ENCODE measurements at regions not wholly inside any gene's neighbourhood (a gene's known extent, or its start where the extent isn't known, plus 50 kb on each side); places are given as distances from the start of the nearest gene placed in this dataset.

- no peak overlapping the region for H3K4me3 ChIP-seq (ENCODE audit: low read depth, poor library complexity, severe bottlenecking)
- intact Hi-C loops (cut with DNase I; ENCODE audit: low total_unique reads) = loop anchor here (5.0 kb wide), 1 partner anchor 1166 kb away; the partner anchor contains the start of gene IGFBP3
- no peak for TF ChIP-seq POLR2A (IDR thresholded peaks at IDR 0.05)
- TF ChIP-seq, protein P1, sequence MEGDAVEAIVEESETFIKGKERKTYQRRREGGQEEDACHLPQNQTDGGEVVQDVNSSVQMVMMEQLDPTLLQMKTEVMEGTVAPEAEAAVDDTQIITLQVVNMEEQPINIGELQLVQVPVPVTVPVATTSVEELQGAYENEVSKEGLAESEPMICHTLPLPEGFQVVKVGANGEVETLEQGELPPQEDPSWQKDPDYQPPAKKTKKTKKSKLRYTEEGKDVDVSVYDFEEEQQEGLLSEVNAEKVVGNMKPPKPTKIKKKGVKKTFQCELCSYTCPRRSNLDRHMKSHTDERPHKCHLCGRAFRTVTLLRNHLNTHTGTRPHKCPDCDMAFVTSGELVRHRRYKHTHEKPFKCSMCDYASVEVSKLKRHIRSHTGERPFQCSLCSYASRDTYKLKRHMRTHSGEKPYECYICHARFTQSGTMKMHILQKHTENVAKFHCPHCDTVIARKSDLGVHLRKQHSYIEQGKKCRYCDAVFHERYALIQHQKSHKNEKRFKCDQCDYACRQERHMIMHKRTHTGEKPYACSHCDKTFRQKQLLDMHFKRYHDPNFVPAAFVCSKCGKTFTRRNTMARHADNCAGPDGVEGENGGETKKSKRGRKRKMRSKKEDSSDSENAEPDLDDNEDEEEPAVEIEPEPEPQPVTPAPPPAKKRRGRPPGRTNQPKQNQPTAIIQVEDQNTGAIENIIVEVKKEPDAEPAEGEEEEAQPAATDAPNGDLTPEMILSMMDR (IDR thresholded peaks at IDR 0.05) = no peak
- no peak for DNase-seq (ENCODE audit: low spot score in 2 of 2)
- WGBS, 2 donors = 67 to 94% methylated on average over 2 of the region's 2 CpGs
These were observed 494.0 kb downstream of the TNS3 start for GRCh38 chr7:47087866-47088265.

DNA sequence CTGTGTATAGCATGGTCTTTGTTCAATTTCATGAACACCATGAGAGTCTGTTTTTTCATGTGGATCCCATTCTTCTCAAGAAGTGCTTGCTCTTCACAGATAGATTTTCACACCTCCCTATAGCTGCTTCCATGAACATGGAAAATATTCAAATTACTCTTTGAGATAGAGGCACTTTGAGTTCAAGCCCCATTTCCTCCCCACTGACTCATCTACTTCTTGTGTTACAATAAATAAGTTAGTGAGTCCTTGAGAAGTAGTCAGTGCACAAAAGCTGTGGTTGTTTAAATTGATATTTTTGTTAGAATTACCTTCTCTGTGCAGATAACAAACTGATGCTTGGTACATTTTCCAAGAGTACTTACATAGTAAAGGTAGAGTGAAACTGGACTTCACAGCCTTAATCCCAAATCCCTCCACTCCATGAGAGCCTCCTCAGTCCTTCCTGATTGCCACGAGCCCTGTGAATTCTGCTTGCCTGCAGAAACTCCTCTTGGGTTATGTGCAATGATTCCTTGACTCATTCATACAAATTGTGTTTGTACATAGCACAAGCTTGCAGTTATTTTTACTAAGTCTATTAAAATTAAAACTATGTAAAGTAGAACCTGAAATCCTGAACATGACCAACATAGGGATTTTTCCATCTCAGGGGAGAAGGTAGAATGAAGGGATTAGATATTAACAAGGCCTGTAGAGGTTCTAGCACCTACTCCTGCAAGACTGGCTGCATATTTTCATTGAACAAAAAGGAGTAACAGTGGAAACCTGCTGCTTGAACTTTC lies 496.2 kb downstream of the TNS3 start:
- intact Hi-C loops (cut with DNase I; ENCODE audit: low total_unique reads) = loop anchor here (5.0 kb wide), 1 partner anchor 1163 kb away; the partner anchor contains the start of gene IGFBP3
- no peak for DNase-seq (ENCODE audit: low spot score in 2 of 2)
- no peak overlapping the region for H3K4me3 ChIP-seq (ENCODE audit: low read depth, poor library complexity, severe bottlenecking)
- 92 to 93% methylated on average over 1 of the region's 1 CpG for WGBS, 2 donors
- TF ChIP-seq, protein P1 (IDR thresholded peaks at IDR 0.05) = no peak
- no peak for TF ChIP-seq POLR2A (IDR thresholded peaks at IDR 0.05)

GRCh38 chr7:47083476-47084250 lies 498.2 kb downstream of the TNS3 start:
- intact Hi-C loops (cut with DNase I; ENCODE audit: low total_unique reads) = no loop called here
- TF ChIP-seq, protein P1 (IDR thresholded peaks at IDR 0.05) = no peak
- no peak for TF ChIP-seq POLR2A (IDR thresholded peaks at IDR 0.05)
- DNase-seq (ENCODE audit: low spot score in 2 of 2) = no peak
- H3K4me3 ChIP-seq (ENCODE audit: low read depth, poor library complexity, severe bottlenecking) = no peak overlapping the region
- WGBS, 2 donors = 90 to 94% methylated on average over 7 of the region's 7 CpGs

- DNase-seq (ENCODE audit: low spot score in 2 of 2) = no peak
- no peak overlapping the region for H3K4me3 ChIP-seq (ENCODE audit: low read depth, poor library complexity, severe bottlenecking)
- 78 to 86% methylated on average over 3 of the region's 3 CpGs for WGBS, 2 donors
- intact Hi-C loops (cut with DNase I; ENCODE audit: low total_unique reads) = no loop called here
- TF ChIP-seq, protein P1 (IDR thresholded peaks at IDR 0.05) = no peak
- no peak for TF ChIP-seq POLR2A (IDR thresholded peaks at IDR 0.05)
These were observed 501.1 kb downstream of the TNS3 start for GRCh38 chr7:47080816-47081215.

GRCh38 chr7:47078241-47078640 lies 503.7 kb downstream of the TNS3 start:
- 87 to 90% methylated on average over 2 of the region's 2 CpGs for WGBS, 2 donors
- DNase-seq (ENCODE audit: low spot score in 2 of 2) = no peak
- no peak for TF ChIP-seq POLR2A (IDR thresholded peaks at IDR 0.05)
- TF ChIP-seq, protein P1 (IDR thresholded peaks at IDR 0.05) = no peak
- intact Hi-C loops (cut with DNase I; ENCODE audit: low total_unique reads) = no loop called here
- H3K4me3 ChIP-seq (ENCODE audit: low read depth, poor library complexity, severe bottlenecking) = no peak overlapping the region
